GM19397 (cell line): ENCODE measurements at regions not wholly inside any gene's neighbourhood (a gene's known extent, or its start where the extent isn't known, plus 50 kb on each side); places are given as distances from the start of the nearest gene placed in this dataset.

Experiments used
- ATAC-seq: cut with Tn5 transposase; IDR thresholded peaks from one replicate; pipeline ENCODE4 v1.9.1; 2021; ENCODE audit warnings: mild to moderate bottlenecking, moderate library complexity; ENCODE audit not compliant: unreplicated experiment

DNA sequence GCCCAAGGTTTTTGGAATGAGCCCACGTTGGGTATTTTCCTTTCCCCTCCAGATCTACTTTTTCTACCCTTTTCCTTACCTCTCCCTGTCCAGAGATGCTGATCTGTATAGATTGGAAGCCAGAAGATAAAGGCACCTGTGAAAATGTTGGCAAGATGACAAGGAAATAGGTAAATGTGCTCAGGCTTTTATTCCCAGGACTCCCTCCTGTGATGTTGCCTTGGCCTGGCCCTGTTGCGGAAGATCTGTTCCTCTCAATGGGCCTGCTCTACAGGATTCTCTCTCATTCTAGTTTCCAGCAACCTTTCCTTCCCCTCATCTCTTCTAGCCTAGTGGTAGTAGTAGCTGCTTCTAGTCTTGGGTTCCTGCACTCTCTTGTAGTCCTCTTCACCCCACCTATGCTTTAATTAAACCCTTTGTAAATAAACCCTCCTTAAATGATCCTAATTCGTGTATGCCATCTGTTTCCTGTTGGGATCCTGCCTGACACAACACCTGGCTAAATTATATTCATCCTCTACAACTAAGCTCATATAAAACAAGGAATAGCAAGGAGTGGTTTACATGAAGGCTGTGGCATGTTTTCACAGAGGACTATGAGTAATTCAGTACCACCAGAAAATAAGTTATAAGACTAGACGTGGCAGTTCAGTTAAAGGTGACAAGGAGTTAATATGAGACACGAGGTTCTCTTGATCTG is 95.7 kb upstream of the MAOA start:
- no peak for ATAC-seq

DNA sequence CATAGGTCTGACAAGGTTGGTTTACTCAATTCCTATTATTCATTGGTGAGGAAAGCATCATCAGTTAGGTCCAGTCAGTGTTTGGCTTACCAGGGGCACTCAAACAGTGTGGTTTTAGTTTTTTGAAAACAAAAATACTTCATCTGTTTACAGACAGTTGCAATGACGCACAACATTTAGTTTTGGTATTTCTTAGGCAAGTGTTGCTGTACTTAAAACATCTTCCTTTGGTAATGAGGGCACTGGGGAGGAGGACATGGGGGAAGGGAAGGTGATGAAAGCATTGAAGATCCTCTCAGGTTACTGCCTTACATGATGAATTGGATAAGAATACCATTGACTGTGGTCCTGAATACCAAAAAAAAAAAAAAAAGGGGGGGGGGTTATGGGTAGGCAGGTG is 93.7 kb upstream of the MAOA start:
- no peak for ATAC-seq

DNA sequence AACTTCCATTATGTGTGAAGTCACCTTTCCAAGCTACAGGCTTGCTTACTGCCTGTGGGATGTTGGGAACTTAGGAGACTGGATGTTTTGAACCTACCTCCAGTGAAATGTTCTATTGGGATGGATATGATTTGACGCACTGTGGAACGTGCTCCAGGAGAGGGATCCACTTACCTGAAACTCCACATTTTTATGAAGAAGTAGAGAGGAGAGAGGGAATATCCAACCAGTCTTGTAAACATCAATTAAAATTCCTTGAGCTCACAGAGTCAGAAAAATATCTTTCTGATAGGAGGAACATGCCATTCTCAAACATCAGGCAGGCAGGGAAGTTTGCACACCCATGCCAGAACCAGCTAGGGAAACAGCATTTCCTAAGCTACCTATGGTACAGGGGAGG is 91.1 kb upstream of the MAOA start:
- ATAC-seq: no peak

DNA sequence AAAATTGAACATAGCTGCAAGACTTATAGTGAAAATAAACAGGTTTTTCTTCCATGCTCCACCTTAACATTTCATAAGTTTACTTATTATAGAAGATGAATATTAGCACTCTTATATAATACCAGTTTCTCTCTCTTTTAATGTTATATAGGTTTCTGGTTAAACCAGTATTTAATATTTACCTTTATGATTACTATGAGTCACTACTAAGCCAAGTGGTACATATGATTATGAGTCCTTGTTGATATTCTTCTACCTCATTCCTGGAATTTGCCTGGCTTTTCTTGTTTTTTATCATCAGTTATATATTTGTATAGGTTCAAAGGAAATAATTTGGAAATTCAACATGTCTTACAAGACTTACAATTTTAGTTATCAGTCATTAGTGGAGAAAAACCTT is 89.9 kb upstream of the MAOA start:
- no peak for ATAC-seq

DNA sequence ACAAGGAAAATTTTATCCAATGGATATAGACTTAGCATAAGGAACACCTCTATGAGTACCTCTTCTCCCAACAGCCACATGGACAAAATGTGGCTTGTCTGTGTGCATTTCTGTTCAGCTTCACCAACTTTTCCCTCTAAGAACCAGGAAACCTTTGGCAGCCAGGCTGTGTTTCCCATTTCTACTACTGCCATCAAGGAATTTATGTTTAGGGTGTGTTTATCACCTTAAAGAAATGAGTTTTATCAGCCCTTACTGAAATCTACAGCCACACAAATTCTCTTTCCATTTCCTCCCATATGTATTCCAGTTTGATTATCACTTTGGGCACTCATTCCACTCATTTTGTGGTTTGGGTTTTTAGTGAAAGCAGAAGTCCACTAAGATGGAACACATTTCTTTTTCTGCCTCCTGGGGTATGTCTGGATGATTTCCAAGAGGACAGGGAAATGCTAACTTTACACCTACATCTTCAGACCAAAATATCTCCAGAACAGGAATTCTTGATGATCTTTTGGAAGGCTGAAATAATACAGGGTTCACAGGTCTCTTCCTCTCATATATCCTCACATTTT is 82.6 kb upstream of the MAOA start:
- ATAC-seq: no peak

DNA sequence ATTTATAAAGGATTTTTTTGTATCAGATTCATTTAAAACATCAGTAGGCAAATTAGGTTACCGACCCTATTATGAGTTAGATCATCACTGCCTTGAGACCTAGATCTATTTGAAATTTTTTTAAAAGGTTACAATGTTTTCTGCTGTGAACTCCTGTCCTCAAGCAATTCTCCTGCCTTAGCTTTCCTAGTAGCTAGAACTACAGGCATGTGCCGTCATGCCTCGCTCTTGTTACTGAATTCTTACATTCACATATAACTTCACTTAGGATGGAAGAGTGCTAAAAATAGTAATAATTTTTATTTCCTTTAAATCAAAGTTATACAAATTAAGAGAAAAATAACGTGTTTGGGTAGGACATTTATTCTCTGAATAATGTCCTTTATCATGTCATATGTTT is 75.5 kb upstream of the MAOA start:
- ATAC-seq: no peak

DNA sequence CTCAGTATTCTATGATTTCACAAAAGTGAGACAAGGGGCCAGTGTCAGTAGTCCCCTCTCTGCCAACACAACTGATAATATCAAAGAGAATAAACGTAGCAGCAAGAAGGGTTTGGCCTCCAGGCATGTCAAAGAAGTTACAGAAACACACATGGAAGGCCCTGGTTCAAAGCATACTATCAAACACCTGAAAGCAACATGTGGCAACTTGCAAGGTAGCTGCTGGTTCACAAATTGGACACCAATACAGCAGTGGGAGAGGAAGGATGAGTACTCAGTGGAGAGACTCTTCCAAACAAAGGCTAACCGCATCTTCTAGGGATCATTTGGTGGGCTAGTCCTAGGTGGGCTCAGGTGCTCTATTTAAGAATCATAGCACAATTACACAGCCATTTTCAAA is 74.9 kb upstream of the MAOA start:
- no peak for ATAC-seq

DNA sequence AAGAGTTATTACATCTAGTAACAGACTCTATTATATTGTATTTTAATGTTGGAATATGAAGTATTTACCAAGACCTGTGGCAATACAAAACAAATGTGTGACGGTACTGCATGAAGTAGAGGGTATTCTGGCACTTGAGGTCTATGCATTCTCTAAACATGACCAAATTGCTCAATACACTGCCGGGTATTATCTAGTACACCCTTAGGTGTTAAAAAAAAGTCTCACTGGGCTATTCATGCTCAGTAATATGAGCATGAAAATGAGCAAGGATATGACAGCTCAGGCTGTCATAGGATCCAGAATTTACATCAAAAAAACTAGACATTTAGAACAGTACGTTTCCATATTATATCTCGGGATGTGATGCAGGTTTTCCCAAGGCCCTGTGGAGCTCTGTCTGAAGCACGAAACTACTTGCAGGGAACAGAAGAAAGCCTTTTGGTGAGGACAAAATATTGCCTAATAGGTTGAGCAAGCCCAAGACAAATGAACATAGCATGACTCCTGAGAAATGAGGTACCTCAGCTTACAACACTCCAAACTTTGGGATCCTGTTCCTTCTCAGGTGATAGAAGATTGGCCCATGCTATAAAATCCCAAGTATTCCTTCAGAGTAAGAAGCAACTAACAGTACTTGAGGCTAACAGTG is 74.1 kb upstream of the MAOA start:
- no peak for ATAC-seq

DNA sequence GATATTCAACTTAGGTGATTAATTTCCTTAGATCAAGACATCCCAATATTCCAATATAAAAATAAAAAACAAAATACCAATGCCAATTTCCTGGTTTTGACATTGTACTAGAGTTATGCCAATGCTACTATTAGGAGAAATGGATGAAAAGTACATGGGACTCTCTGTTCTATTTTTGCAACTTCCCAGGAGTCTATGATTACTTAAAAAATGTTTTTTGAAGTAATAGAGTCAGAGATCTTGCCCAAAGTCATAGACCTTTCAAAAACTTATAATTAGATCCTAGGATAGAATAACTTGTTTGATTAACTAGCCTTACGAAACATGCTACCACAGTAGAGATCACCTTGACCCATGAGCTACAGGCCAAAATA is 73.6 kb upstream of the MAOA start:
- ATAC-seq: no peak

DNA sequence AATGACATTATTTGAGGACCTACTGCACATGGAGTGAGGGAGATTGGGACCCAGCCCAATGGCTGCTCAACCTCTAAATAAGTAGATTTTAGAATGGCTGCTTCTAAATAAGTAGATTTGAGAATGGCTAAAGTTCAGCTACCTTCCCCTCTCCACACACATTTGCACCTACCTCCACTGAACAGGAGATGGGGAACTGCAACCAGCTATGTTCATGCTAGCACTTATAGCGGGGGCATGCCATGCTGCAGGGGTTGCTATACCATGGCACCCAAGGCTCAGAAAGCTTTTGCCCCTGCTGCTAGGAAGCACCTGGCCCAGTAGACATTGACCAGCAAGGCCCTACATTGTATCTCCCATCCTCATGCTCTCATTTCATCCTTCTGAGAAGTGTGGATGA is 70.2 kb upstream of the MAOA start:
- no peak for ATAC-seq

DNA sequence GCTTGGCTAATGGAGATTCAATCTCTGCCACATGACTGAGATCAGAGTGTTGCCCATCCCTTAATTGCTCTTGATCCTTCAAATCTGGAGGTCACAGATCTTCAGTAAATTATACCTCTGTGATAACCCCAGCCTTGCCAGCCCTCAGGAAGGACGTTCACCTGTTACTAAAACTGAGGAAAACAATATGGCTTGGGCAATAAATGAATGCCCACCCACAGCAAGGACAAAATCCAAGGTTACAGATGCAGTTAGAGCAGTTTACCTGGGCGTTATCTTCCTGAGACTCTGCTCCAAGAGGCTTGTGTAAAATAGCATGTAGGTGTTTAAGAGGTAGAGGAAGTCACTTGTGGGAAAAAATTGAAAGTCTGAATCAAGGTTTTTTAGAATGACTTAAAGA is 69.3 kb upstream of the MAOA start:
- no peak for ATAC-seq

DNA sequence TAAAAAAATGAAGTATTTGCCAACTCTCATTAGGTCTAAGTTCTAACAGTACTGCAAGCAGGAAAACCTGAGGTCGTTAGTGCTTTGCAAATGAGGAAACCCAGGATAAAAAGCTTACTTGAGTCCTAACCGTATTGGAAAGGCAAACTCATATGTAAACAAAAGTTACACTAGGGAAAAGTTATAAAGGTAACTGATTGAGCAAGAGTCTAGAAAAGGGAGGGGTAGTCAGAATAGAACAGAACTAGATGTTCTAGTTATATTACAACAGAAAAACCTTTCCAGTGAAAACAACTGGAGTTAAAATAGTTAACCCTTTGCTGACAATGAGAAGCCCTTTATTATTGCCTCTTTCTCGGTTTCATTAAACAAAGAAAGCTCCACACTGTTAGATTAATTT is 66.4 kb upstream of the MAOA start:
- no peak for ATAC-seq

DNA sequence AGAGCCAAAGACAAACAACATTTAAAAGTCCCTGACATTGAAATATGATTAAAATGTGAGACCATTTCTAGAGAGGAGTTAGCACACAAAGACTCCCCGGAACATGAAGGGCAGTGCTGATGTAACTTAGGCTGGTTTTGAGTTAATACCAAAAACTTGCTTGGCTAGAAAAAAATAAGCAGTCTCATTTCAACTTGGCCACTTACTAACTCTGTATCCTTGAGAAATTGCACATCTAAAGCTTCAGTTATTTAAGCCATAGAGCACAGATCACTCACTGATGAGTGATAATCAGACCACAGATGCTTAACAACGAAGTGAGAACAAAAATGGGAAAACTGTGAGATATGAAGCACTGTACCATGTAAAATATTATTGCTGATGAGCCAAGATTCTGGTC is 65.9 kb upstream of the MAOA start:
- ATAC-seq: no peak

DNA sequence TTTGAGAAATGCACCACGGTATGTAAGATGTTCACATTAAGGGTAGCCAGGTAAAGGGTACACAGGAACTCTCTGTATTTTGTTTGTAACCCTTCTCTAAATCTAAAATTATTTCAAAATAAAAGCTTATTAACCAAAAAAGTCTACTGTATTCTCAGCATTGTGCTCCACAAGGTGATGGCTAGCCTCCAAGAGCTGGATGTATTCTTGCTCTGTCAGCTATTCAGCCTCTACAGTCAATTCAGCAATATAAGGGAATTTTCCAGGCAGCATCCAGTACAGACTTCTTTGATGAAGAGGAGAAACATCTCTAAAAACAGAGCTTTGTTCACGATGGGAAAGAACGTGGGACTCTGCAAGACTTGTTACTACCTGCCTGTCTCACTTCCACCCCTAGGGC is 63.5 kb upstream of the MAOA start:
- no peak for ATAC-seq

DNA sequence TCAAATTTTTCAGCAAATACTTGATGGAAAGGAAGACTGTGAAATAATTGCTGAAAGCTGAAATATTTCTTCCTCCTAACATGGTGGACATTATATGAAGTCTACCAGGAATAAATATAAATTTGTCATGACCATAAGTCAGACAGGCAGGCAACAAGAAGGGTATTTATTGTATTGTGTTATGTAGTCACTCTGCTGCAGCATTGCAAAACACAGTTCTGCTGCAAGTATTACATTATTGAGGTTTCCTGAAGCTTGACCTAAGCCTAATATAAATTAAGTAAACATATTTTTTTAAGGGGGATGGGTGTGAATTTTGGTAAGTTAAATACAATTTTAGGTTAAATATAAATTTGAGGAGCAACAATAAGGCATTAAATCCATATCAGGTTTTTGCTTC is 60.2 kb upstream of the MAOA start:
- ATAC-seq: no peak

DNA sequence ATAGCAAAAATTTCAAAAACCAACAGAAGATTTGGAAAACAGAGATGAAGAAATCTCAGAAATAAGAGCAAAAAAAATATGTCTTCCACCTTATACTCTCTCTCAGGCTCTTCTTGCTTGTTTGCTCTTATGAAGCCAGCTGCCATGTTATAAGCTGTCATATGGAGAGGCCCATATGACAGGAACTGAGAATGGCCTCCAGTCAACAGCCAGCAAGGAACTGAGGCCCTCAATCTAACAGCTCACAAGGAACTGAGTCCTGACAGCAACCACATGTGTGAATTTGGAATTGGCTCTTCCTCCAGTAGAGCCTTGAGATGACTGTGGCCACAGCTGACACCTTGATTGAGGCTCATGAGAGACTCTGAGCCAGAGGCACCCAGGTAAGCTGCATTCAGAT is 51.3 kb upstream of the MAOA start:
- no peak for ATAC-seq

DNA sequence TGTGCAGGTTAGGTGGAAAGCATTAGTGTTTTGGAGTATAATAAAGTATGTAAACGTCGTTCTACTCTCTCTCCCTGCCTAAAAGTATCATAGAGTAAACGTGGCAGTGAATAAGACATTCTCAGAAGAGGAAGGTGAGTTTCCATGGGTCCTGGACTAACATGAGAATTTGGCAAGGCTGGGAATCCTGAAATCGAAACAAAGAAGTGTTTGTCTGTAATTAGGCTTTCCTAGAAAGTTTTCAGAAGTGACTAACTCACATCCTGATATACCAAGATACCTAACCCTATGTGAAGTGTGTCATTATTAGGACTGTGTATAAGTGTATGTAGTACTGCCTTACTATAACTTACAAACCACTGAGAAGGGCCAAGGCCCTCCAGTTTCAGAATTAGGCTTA is 50.7 kb upstream of the MAOA start:
- no peak for ATAC-seq
